Gastrocnemius medialis (tissue), 4 donors: ENCODE measurements at regions not wholly inside any gene's neighbourhood (a gene's known extent, or its start where the extent isn't known, plus 50 kb on each side); places are given as distances from the start of the nearest gene placed in this dataset.

Experiments
- ATAC-seq, 2 donors: fragments of 150-250 bp; one replicate each; pipeline ENCODE4 v1.9.1; 2016
- DNase-seq, 2 donors: peaks; one replicate each; pipeline ENCODE4 v3.0.0-alpha.2; 2019
- H3K27ac ChIP-seq, 4 donors: fragments of 200-600 bp; sonication (generic); 1 replicate in 1 of 4; 2 replicates in 3 of 4; pipeline ENCODE4 v1.5.1; 2016 to 2018; ENCODE audit warnings: mild to moderate bottlenecking in 2 of 4, moderate library complexity in 1 of 4
- H3K27me3 ChIP-seq, 3 donors: fragments of 200-600 bp; sonication (generic) in 2 of 3; 1 replicate in 1 of 3; 2 replicates in 2 of 3; pipeline versions ENCODE4 v1.5.1 to v1.6.0; 2016 to 2019; ENCODE audit warnings: mild to moderate bottlenecking in 1 of 3, moderate library complexity in 1 of 3
- H3K36me3 ChIP-seq, 2 donors: fragments of 200-600 bp; sonication (generic) in 1 of 2; one replicate each; pipeline ENCODE4 v1.5.1; 2017 to 2018
- H3K4me1 ChIP-seq, 2 donors: fragments of 200-600 bp; sonication (generic) in 1 of 2; one replicate each; pipeline ENCODE4 v1.5.1; 2016 to 2017; ENCODE audit warnings: mild to moderate bottlenecking in 2 of 2
- H3K4me3 ChIP-seq, 4 donors: fragments of 200-600 bp; sonication (generic) in 3 of 4; 1 replicate in 1 of 4; 2 replicates in 3 of 4; pipeline ENCODE4 v1.5.1; 2016 to 2019; ENCODE audit warnings: mild to moderate bottlenecking in 2 of 4
- H3K9me3 ChIP-seq, 3 donors: fragments of 200-600 bp; sonication (generic) in 2 of 3; 1 replicate in 1 of 3; 2 replicates in 2 of 3; pipeline ENCODE4 v1.5.1; 2016 to 2019
- POLR2A ChIP-seq, 2 donors: fragments of 450-650 bp; IDR thresholded peaks; one replicate each; pipeline ENCODE4 v1.6.1; 2017; ENCODE audit warnings: antibody characterized with exemption in 2 of 2, mild to moderate bottlenecking in 2 of 2, moderate library complexity in 2 of 2
- in situ Hi-C, 4 donors: fragments of 200-750 bp; cut with MboI; loops; one replicate each; pipeline versions ENCODE4 v1.15.0 to v1.8.0; 2017; ENCODE audit warnings: low sequenced_read_pairs in 4 of 4
- intact Hi-C: fragments of 100-400 bp; cut with DNase I; formaldehyde crosslinking; loops from one replicate; pipeline ENCODE4 v1.15.1; 2023; ENCODE audit warnings: low total_unique reads
- TF ChIP-seq, protein P1 (sequence below), 5 experiments: fragments of 450-650 bp in 3 of 5; fragments of 200-600 bp in 2 of 5; sonication (generic) in 2 of 5; IDR thresholded peaks in 4 of 5; conservative IDR thresholded peaks in 1 of 5; 1 replicate in 4 of 5; 2 replicates in 1 of 5; pipeline ENCODE4 v1.5.1; 2016 to 2019; ENCODE audit warnings: antibody characterized with exemption in 5 of 5, mild to moderate bottlenecking in 3 of 5, moderate library complexity in 3 of 5

GRCh38 chr13:54173996-54174395 is 1145.4 kb downstream of the OLFM4 start:
- Histone ChIP-seq H3K27me3 (no peaks in the 10 kb centered on the region), H3K4me1 (no peaks in the 10 kb centered on the region), H3K9me3 (no peaks in the 10 kb centered on the region), H3K27ac (no peak overlapping the region), H3K4me3 (no peak overlapping the region), H3K36me3 (no peaks in the 10 kb centered on the region)
- in situ Hi-C loops (no loop called here), intact Hi-C loops (no loop called here)
- TF ChIP-seq POLR2A (IDR thresholded peaks at IDR 0.05): no peak
- TF ChIP-seq, protein P1, sequence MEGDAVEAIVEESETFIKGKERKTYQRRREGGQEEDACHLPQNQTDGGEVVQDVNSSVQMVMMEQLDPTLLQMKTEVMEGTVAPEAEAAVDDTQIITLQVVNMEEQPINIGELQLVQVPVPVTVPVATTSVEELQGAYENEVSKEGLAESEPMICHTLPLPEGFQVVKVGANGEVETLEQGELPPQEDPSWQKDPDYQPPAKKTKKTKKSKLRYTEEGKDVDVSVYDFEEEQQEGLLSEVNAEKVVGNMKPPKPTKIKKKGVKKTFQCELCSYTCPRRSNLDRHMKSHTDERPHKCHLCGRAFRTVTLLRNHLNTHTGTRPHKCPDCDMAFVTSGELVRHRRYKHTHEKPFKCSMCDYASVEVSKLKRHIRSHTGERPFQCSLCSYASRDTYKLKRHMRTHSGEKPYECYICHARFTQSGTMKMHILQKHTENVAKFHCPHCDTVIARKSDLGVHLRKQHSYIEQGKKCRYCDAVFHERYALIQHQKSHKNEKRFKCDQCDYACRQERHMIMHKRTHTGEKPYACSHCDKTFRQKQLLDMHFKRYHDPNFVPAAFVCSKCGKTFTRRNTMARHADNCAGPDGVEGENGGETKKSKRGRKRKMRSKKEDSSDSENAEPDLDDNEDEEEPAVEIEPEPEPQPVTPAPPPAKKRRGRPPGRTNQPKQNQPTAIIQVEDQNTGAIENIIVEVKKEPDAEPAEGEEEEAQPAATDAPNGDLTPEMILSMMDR (IDR thresholded peaks at IDR 0.05 in 4 of 5, conservative IDR thresholded peaks at IDR 0.05 in 1 of 5): no peak
- no peak for ATAC-seq
- no peak for DNase-seq

DNA sequence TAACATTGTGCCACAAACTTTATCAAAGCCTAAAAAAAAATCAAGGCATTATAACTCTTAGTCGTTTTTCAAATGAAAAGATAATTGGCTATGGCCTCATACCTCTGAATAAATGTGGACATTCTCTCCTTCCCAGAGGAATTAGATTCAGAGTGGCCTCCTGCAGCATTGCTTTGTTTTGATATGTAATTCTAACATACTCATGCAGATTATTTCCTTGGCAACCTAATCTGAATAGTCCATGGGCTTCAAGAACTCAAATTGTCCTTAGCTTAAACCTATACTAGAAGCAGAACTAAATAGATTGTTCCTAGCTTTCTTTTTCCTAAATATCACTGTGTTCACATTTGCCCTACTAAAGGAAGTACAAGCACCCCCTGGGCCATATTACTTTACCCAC is 1146.9 kb downstream of the OLFM4 start:
- no peaks in the 10 kb centered on the region for H3K9me3 ChIP-seq
- H3K4me3 ChIP-seq: no peak overlapping the region
- ATAC-seq (no peak), DNase-seq (no peak)
- no peaks in the 10 kb centered on the region for H3K27me3 ChIP-seq
- no peaks in the 10 kb centered on the region for H3K4me1 ChIP-seq
- in situ Hi-C loops (no loop called here), intact Hi-C loops (no loop called here)
- TF ChIP-seq POLR2A (IDR thresholded peaks at IDR 0.05): no peak
- TF ChIP-seq, protein P1 (IDR thresholded peaks at IDR 0.05 in 4 of 5, conservative IDR thresholded peaks at IDR 0.05 in 1 of 5): no peak
- H3K36me3 ChIP-seq: no peaks in the 10 kb centered on the region
- no peak overlapping the region for H3K27ac ChIP-seq

- Histone ChIP-seq H3K9me3 (no peaks in the 10 kb centered on the region), H3K27ac (no peak overlapping the region), H3K4me1 (no peaks in the 10 kb centered on the region), H3K36me3 (no peaks in the 10 kb centered on the region), H3K4me3 (no peak overlapping the region), H3K27me3 (no peaks in the 10 kb centered on the region)
- no peak for TF ChIP-seq POLR2A (IDR thresholded peaks at IDR 0.05)
- TF ChIP-seq, protein P1 (IDR thresholded peaks at IDR 0.05 in 4 of 5, conservative IDR thresholded peaks at IDR 0.05 in 1 of 5): no peak
- ATAC-seq: no peak
- no peak for DNase-seq
- in situ Hi-C loops: no loop called here
- intact Hi-C loops: no loop called here
Measured at GRCh38 chr13:54177466-54177865, 1148.9 kb downstream of the OLFM4 start.

- no peaks in the 10 kb centered on the region for H3K27me3 ChIP-seq
- intact Hi-C loops (no loop called here), in situ Hi-C loops (no loop called here)
- H3K27ac ChIP-seq: no peak overlapping the region
- no peak overlapping the region for H3K4me3 ChIP-seq
- TF ChIP-seq, protein P1 (IDR thresholded peaks at IDR 0.05 in 4 of 5, conservative IDR thresholded peaks at IDR 0.05 in 1 of 5): no peak
- TF ChIP-seq POLR2A (IDR thresholded peaks at IDR 0.05): no peak
- no peaks in the 10 kb centered on the region for H3K9me3 ChIP-seq
- DNase-seq (no peak), ATAC-seq (no peak)
- H3K36me3 ChIP-seq: no peaks in the 10 kb centered on the region
- H3K4me1 ChIP-seq: no peaks in the 10 kb centered on the region
Measured at GRCh38 chr13:54183166-54183565, 1154.6 kb downstream of the OLFM4 start.

DNA sequence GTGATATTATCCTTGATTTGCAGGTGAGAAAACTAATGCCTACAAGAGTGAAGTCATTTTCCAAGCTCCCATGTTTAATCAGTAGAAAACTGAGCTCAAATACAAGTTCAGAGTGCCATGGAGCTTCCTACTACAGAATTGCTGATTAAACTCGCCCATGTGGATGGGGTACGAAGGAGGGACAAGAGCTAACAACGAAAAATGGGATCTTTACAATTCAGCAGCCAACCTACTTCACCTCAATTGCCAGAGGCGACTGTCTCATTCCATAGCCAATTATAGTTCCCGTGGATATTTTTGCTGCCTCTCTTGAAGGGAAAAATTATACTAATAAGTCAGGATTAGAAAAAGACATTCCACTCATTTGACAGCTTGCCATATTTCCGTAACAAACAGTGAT is 1155.1 kb downstream of the OLFM4 start:
- in situ Hi-C loops: no loop called here
- TF ChIP-seq, protein P1 (IDR thresholded peaks at IDR 0.05 in 4 of 5, conservative IDR thresholded peaks at IDR 0.05 in 1 of 5): no peak
- no peak for TF ChIP-seq POLR2A (IDR thresholded peaks at IDR 0.05)

More for the DNA sequence above, 1155.1 kb downstream of the OLFM4 start:
- no peak for DNase-seq
- H3K36me3 ChIP-seq: no peaks in the 10 kb centered on the region
- ATAC-seq: no peak
- no peak overlapping the region for H3K4me3 ChIP-seq
- H3K4me1 ChIP-seq: no peaks in the 10 kb centered on the region
- no peaks in the 10 kb centered on the region for H3K27me3 ChIP-seq
- intact Hi-C loops: no loop called here
- no peak overlapping the region for H3K27ac ChIP-seq
- H3K9me3 ChIP-seq: no peaks in the 10 kb centered on the region
